Activated CD8-positive, alpha-beta T cell treated with anti-CD3 and anti-CD28 coated beads for 36 hours (primary cell): ENCODE measurements at regions not wholly inside any gene's neighbourhood (a gene's known extent, or its start where the extent isn't known, plus 50 kb on each side); places are given as distances from the start of the nearest gene placed in this dataset.

Experiments
- ATAC-seq: fragments of 200-7000 bp; cut with Tn5 transposase; one replicate; pipeline ENCODE4 v1.10.0; 2021; ENCODE audit warnings: mild to moderate bottlenecking, moderate library complexity
- CTCF ChIA-PET: fragments of 350-600 bp; sonication (Branson Sonifier 250); formaldehyde crosslinking; loops from one replicate; lab custom pipeline; 2021; ENCODE audit warnings: antibody characterized with exemption; lab: Charles Lee
- POLR2A ChIA-PET: fragments of 350-600 bp; sonication (Branson Sonifier 250); formaldehyde crosslinking; loops from one replicate; lab custom pipeline; 2021; ENCODE audit warnings: antibody characterized with exemption; lab: Charles Lee
- DNase-seq: peaks from one replicate; pipeline ENCODE4 v3.0.0-alpha.2; 2020
- H3K27ac Mint-ChIP-seq: one replicate; pipeline ENCODE4 v1.8.0; 2021; ENCODE audit warnings: mild to moderate bottlenecking, mixed read lengths
- H3K27me3 Mint-ChIP-seq: one replicate; pipeline ENCODE4 v1.8.0; 2021; ENCODE audit warnings: mixed read lengths
- H3K36me3 Mint-ChIP-seq: one replicate; pipeline ENCODE4 v1.8.0; 2021; ENCODE audit warnings: low read depth, mixed read lengths
- H3K4me1 Mint-ChIP-seq: one replicate; pipeline ENCODE4 v1.8.0; 2021; ENCODE audit warnings: low read depth, mixed read lengths
- H3K4me3 Mint-ChIP-seq: one replicate; pipeline ENCODE4 v1.8.0; 2021; ENCODE audit warnings: mild to moderate bottlenecking, moderate library complexity, mixed read lengths
- H3K9me3 Mint-ChIP-seq: one replicate; pipeline ENCODE4 v1.8.0; 2021; ENCODE audit warnings: mixed read lengths
- CTCF ChIP-seq: fragments of 200-600 bp; IDR thresholded peaks from one replicate; pipeline ENCODE4 v1.8.0; 2022; ENCODE audit warnings: antibody characterized with exemption, mild to moderate bottlenecking
- intact Hi-C: fragments of 100-400 bp; cut with micrococcal nuclease; formaldehyde crosslinking; loops from one replicate; pipeline ENCODE4 v1.10.0; 2022

- POLR2A ChIA-PET: no interaction called here
- intact Hi-C loops: no loop called here
- no peaks in the 10 kb centered on the region for H3K36me3 Mint-ChIP-seq
Observed at GRCh38 chr20:10854976-10855375, 181.2 kb upstream of the JAG1 start.

GRCh38 chr20:10855778-10856177 is 182.0 kb upstream of the JAG1 start:
- no peak for ATAC-seq
- no peak overlapping the region for H3K27ac Mint-ChIP-seq
- no peaks in the 10 kb centered on the region for H3K9me3 Mint-ChIP-seq
- ChIA-PET POLR2A (no interaction called here), CTCF (no interaction called here)
- H3K4me3 Mint-ChIP-seq: no peak overlapping the region
- no peak for TF ChIP-seq CTCF
- peaks cover 4% of the 10 kb centered on the region for H3K27me3 Mint-ChIP-seq
- H3K36me3 Mint-ChIP-seq: no peaks in the 10 kb centered on the region
- intact Hi-C loops: no loop called here
- no peak for DNase-seq
- no peaks in the 10 kb centered on the region for H3K4me1 Mint-ChIP-seq

More at GRCh38 chr20:10854976-10855375, 181.2 kb upstream of the JAG1 start:
- no peak for DNase-seq
- Mint-ChIP-seq H3K4me1 (no peaks in the 10 kb centered on the region), H3K4me3 (no peak overlapping the region), H3K9me3 (no peaks in the 10 kb centered on the region), H3K27me3 (peaks cover 4% of the 10 kb centered on the region), H3K27ac (no peak overlapping the region)
- no peak for ATAC-seq
- no peak for TF ChIP-seq CTCF
- CTCF ChIA-PET: no interaction called here

- intact Hi-C loops: no loop called here
- no peak for ATAC-seq
- Mint-ChIP-seq H3K4me1 (no peaks in the 10 kb centered on the region), H3K27ac (no peak overlapping the region), H3K9me3 (no peaks in the 10 kb centered on the region), H3K4me3 (no peak overlapping the region), H3K36me3 (no peaks in the 10 kb centered on the region), H3K27me3 (peaks cover 4% of the 10 kb centered on the region)
- DNase-seq: no peak
- CTCF ChIA-PET: no interaction called here
- POLR2A ChIA-PET: no interaction called here
- no peak for TF ChIP-seq CTCF
Observed at GRCh38 chr20:10856237-10857015, 182.6 kb upstream of the JAG1 start.

DNA sequence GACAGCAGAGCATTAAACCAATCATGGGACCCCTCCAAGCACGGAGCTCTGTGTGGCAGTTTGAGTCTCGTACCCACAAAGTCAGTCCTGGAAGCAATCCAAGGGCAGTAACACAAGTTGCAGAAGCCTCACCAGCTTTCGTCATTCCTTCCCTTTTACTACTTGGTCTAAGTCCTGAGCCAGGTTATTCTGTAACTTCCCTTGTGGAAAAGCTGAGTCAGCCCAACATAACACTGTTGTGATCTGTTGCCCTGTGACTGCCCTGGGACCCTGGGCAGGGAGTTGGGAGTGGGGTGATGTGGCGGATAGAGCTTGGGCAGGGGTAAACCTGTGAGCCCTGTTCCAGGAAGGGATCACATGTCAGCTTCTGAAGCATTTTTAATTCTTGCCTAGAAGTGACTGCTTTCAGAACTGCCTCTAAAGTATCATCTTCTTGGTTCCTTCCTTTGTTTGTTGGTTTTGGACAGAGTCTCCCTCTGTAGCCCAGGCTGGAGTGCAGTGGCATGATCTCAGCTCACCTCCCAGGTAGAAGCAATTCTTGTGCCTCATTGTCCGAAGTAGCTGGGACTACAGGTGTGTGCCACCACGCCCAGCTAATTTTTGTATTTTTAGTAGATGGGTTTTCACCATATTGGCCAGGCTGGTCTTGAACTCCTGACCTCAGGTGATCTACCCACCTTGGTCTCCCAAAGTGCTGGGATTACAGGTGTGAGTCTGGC is 183.7 kb upstream of the JAG1 start:
- Mint-ChIP-seq H3K4me1 (no peaks in the 10 kb centered on the region), H3K27me3 (peaks cover 4% of the 10 kb centered on the region), H3K9me3 (no peaks in the 10 kb centered on the region), H3K27ac (no peak overlapping the region), H3K36me3 (no peaks in the 10 kb centered on the region), H3K4me3 (no peak overlapping the region)
- ATAC-seq (no peak), DNase-seq (no peak)
- POLR2A ChIA-PET: interaction anchor here (0.6 kb wide), 1 partner anchor 1319 kb away, joined by 3 read pairs; no protein-coding TSS in a partner anchor
- CTCF ChIA-PET: no interaction called here
- no peak for TF ChIP-seq CTCF
- intact Hi-C loops: no loop called here

DNA sequence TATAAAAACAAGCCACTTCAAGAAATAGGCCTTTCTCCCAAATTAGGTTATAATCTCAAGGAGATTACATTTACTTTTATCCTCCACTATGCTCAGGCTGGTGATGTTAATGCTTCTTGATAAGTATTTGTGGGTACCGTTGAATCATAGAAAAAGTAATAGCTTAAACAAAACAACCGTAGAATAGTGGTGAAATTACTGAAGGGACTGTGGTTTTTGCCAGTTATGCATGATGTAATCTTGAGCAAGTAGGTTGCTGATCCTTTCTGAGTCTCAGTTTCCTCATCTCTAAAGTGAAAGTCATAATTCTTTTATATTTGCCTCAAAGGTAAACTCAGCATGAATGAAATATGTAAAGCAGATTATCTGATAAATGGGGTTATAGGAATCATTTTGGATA is 187.3 kb upstream of the JAG1 start:
- ATAC-seq: no peak

More for the DNA sequence above, 187.3 kb upstream of the JAG1 start:
- Mint-ChIP-seq H3K9me3 (no peaks in the 10 kb centered on the region), H3K36me3 (no peaks in the 10 kb centered on the region), H3K27me3 (peaks cover under 1% of the 10 kb centered on the region), H3K27ac (no peak overlapping the region), H3K4me3 (no peak overlapping the region), H3K4me1 (no peaks in the 10 kb centered on the region)
- ChIA-PET POLR2A (no interaction called here), CTCF (no interaction called here)
- intact Hi-C loops: no loop called here
- no peak for DNase-seq
- no peak for TF ChIP-seq CTCF
